HG03097 (cell line): ENCODE measurements at regions not wholly inside any gene's neighbourhood (a gene's known extent, or its start where the extent isn't known, plus 50 kb on each side); places are given as distances from the start of the nearest gene placed in this dataset.

ENCODE experiments used
- ATAC-seq: cut with Tn5 transposase; IDR thresholded peaks from one replicate; pipeline ENCODE4 v1.9.1; 2021; ENCODE audit not compliant: unreplicated experiment, low FRiP score

DNA sequence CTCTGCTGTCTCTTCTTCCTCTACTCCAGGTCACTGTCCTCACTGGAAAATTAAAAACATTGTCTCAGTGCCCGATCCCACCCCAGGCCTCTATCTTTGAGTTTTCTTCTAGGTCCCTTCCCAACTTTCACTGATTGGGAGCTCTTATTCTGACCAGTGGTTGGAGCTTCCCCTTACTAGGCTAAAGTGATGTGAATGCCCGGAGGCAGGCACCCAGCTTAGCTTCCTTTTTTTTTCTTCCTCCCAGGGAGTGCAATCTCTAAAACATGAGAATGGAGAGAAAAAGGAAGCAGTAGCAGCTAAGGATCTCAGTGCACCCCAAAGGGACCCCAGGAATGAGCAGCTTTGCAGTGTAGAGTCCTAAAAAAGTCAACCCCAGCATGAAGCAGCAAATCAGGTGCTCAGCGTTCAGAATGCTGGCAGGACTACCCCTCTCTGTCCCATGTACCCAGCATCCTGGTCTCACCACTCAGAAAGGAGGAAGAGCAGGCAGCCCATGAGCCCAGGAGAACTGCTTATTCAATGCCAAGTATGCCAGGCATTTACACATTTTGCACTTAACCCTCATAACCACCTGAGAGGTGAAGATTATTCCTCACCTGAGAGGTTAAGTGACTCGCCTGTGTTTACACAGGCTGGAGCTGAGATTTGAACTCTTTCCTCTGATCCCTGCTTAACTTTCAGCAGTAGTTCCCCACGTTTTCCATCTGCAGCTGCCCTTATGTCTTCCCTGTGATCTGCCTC, 146.2 kb upstream of the PWP1 start:
- ATAC-seq: no peak

DNA sequence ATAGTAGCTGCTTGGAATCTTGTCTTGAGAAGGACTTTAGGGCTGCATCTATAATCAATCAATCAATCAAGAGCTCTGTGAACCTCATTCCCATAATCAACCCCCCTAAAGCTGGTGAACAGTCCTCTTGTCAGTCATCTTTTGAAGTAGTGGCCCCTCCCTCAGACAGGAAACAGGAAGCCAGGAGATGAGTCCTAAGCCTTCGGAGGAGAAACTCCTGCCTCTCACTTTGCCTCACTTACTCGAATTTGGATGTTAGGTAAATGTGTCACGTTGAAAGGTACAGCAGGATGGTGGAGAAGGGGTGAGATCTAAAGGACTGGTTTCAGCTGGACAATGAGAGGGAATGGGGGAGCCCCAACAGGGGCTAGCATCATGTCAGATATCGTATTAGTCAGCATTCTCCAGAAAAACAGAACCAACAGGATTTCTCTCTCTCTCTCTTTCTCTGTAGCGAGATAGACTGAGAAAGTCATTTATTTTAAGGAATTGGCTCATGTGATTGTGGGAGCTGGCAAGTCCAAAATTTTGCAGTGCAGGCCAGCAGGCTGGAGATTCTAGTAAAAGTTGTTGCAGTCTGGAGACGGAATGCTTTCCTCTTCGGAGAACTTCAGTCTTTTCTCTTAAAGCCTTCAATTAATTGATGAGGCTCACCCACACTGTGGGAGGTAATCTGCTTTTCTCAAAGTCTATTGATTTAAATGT, 144.4 kb upstream of the PWP1 start:
- ATAC-seq: no peak

GRCh38 chr12:107543416-107543815, 142.2 kb upstream of the PWP1 start:
- no peak for ATAC-seq

- no peak for ATAC-seq
Measured at GRCh38 chr12:107543841-107544240, 141.8 kb upstream of the PWP1 start.

DNA sequence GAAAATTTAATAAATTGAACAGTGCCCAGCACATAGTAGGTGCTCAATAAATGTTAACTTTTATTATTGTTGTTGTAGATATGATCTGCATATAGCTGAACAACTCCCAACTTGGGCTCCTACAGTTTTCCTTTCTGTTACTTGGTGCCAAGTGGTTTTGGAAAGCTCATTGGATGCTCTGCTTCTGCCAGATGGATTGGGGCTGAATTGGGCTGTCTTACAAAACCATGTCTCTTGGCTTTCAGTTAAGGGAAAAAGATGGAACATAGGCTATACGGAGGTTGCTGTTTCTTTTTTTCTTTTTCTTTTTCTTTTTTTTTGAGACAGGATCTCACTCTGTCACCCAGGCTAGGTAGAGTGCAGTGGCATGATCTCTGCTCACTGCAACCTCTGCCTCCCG, 140.7 kb upstream of the PWP1 start:
- no peak for ATAC-seq

DNA sequence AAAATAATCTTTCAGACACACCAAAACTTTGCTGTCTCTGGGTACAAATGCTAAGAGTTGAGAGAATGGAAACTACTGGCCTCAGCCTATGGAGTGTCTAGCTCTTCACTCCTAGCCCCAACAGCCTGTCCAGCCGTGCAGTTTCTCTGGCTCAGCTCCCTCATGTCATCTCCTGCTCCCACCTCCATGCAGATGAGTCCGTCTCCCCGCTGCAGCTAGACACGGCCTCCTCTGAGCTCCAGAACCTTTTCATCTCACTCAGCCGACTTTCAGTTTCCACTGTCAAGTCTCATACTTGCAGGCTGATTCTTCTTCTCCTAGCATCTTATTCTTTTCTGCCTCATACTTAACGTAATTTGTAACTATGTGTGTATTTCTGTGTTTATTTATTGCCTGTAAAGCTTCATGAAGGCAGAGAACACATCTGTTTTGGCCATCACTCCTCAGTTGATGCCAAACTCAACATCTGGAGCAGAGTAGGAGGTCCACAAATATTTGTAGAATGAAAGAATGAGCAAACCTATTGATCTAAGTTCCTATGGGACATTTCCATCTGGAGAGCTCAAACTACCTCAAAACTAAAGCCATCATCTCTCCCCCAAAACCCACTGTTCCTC, 139.8 kb upstream of the PWP1 start:
- ATAC-seq: no peak

- no peak for ATAC-seq
Measured at GRCh38 chr12:107547389-107547788, 138.2 kb upstream of the PWP1 start.

GRCh38 chr12:107549651-107550480, 135.7 kb upstream of the PWP1 start:
- no peak for ATAC-seq

- ATAC-seq: no peak
Measured at GRCh38 chr12:107551434-107551833, 134.2 kb upstream of the PWP1 start.

DNA sequence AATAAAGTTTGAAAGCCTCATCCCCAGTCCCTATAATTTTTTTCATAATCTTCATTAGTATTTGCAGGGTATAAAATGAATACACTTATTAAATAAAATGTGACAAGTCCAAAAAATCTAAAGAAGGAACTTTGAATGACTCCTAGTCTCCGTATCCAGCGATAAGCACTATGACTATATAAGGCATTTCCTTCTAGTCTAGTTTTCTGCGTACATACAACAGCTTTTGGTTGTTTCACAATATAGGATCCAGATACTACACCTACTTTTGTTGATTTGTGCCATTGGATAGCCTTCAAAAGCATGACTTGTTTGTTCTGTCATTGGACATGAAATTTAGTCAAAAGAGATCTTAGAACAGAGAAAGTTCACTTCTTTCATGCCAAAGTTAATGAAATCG, 133.3 kb upstream of the PWP1 start:
- no peak for ATAC-seq

DNA sequence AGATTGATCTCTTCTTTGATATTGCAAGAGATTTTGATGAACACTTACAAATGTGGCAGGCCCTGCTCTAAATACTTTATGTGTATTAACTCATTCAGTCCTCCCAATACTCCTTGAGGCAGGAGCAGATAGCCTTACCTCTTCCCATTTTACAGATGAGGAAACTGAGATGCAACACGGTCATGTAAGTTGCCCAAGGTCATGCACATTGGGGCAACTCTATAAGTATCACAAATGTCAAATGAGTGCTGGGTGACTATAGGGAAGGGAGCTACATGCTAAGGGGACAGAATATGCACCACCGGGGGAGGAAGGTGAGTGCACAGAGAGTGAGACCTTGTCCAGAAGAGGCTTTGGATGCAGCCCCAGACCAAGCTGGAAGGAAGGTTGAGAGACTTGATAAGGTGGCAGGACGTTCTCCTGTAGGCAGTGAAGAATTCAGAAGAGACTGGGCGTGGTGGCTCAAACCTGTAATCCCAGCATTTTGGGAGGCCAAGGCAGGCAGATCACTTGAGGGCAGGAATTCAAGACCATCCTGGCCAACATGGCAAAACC, 132.3 kb upstream of the PWP1 start:
- ATAC-seq: no peak

GRCh38 chr12:107554941-107555340, 130.7 kb upstream of the PWP1 start:
- ATAC-seq: no peak

- no peak for ATAC-seq
Measured at GRCh38 chr12:107557026-107557425, 128.6 kb upstream of the PWP1 start.

- ATAC-seq: no peak
Measured at GRCh38 chr12:107557589-107558100, 128.0 kb upstream of the PWP1 start.

DNA sequence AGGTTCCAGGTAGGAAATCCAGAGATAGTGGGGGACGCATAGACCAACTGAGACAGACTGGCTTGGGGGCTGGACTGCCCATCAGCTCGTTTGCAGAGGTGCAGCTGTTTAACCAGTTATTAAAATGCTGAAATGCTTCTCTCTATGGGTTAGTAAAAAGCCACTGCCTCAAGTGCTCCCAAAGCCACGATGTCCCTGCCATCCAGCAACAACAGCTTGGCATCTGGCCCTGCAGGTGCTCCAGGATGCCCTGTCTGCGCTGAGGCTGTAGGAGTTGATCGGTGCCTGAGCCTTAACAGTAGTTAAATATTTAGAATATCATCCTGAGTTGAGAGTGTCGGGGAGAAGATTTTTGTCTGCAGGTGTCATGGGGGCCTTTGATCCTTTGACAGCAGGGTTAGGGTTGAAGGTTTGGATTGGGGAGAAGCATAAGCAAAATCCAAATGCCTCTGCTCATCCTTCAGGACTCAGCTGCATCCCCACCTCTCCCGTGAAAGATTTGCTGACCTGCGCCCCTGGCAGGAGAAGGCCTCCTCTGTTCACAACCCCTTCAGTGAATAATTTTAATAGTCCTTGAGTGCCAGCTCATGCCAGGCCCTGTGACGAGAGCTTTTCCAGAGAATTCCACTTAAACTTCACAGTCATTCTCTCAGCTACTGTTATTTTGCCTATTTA, 127.3 kb upstream of the PWP1 start:
- ATAC-seq: no peak

GRCh38 chr12:107558816-107559382, 126.7 kb upstream of the PWP1 start:
- no peak for ATAC-seq

DNA sequence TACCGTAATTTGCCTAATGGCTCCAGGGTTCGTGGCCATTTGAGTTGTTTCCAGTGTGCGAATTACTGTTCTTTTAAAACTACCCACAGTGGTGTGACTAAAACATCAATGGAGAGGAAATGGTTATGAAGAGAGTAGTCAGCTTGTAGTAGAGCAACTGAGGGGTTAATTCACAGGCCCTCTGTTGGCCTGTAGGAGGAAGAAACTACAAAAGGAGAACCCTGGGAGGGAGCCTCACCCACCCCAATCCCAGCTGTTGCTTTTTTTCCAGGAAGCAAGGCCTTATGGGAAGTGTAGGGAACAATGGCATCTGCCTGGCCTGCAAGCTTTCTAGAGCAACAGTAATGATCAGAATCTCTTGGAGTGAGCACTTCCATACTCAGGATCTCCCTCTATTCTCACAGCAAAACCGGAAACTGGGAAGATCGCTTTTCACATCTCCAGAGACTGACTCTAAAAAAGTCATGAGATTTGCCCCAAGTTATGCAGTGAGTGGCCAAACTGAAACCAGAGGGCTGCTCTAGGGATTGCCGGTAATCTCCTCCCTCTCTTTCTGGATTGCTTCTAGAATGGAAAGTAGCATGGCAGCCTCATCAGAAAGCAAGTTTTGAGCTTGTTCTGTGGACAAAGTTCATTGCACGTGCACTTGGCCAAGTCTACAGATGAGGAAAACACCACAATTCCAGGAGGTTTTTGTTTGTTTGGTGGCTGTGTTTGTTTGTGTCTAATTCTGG, 125.3 kb upstream of the PWP1 start:
- no peak for ATAC-seq

GRCh38 chr12:107560899-107561285, 124.7 kb upstream of the PWP1 start:
- no peak for ATAC-seq

DNA sequence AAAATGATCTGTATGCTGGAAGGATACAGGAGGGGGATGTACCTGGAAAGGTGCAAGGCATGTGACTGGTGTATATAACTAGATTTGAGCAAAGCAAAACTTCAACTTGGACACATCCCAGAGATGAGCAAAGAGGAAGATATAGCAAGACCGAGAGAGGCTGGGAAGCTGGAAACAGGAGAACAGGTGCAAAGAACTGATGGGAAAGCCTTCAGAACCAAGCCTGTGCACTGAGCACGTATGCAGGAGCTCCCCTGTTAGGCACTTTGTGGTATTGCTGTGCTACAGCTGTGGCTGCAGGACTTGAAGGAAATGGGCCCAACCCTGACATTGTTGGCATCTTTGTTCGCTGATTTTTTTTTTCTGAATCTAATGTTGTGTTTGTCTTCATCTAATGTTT, 120.7 kb upstream of the PWP1 start:
- ATAC-seq: no peak
